Peyer's patch (tissue), 4 donors: ENCODE measurements at regions not wholly inside any gene's neighbourhood (a gene's known extent, or its start where the extent isn't known, plus 50 kb on each side); places are given as distances from the start of the nearest gene placed in this dataset.

Source experiments
- DNase-seq, 3 donors: peaks; one replicate each; pipeline ENCODE4 v3.0.0-alpha.2; 2017 to 2019
- H3K27ac ChIP-seq, 4 donors: fragments of 200-600 bp; sonication (generic); one replicate each; pipeline ENCODE4 v1.5.1; 2016 to 2019
- H3K27me3 ChIP-seq, 2 donors: fragments of 200-600 bp; sonication (generic); one replicate each; pipeline ENCODE4 v1.5.1; 2019
- H3K36me3 ChIP-seq, 3 donors: fragments of 200-600 bp; sonication (generic); one replicate each; pipeline ENCODE4 v1.5.1; 2016 to 2019
- H3K4me1 ChIP-seq, 4 donors: fragments of 200-600 bp; sonication (generic); one replicate each; pipeline ENCODE4 v1.5.1; 2016 to 2019
- H3K4me3 ChIP-seq, 4 donors: fragments of 200-600 bp; sonication (generic); 1 replicate in 3 of 4; 2 replicates in 1 of 4; pipeline ENCODE4 v1.5.1; 2016 to 2019; ENCODE audit warnings: mild to moderate bottlenecking in 1 of 4
- H3K9me3 ChIP-seq, 4 donors: fragments of 200-600 bp; sonication (generic); one replicate each; pipeline ENCODE4 v1.5.1; 2016 to 2019; ENCODE audit warnings: mild to moderate bottlenecking in 1 of 4
- CTCF ChIP-seq, 6 experiments: fragments of 450-650 bp in 4 of 6; fragments of 200-600 bp in 2 of 6; sonication (generic) in 1 of 6; IDR thresholded peaks; one replicate each; pipeline ENCODE4 v1.5.1; 2017 to 2019; ENCODE audit warnings: antibody characterized with exemption in 6 of 6, mild to moderate bottlenecking in 3 of 6, moderate library complexity in 1 of 6
- POLR2A ChIP-seq, 2 donors: fragments of 450-650 bp; IDR thresholded peaks; one replicate each; pipeline ENCODE4 v1.5.1; 2017; ENCODE audit warnings: antibody characterized with exemption in 2 of 2, mild to moderate bottlenecking in 2 of 2, moderate library complexity in 2 of 2

DNA sequence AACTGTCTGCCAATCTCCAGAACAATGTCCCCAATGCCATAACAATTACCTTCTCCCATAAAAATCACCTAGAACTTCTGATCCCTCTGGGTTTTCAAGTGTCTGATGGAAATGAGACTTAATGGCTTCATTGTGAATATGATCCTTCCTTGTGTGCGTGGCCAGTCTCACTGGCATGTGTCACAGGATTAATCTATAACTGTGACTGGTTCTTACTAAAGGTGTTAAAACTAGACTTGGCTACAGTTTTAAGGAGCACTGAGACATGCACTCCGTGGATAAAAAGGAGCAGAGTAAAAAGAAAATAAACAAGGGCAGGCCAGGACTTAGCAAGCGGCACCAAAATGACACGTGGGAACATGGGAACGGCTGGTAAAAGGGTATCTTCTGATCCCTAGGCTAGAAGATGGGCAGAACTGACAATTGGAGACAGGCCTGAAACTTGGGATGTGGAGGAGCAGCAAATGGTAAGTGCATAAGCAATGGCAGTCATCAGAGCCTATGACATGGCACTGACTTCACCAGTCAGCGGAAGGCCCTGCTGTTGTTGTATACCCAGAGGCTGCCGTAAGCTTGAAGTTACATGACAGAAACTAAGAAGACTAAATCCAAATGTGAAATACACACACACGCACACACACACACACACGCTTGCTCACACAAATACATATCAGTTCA, 256.6 kb upstream of the NOCT start:
- no peaks in the 10 kb centered on the region for H3K36me3 ChIP-seq
- H3K4me1 ChIP-seq: no peaks in the 10 kb centered on the region

DNA sequence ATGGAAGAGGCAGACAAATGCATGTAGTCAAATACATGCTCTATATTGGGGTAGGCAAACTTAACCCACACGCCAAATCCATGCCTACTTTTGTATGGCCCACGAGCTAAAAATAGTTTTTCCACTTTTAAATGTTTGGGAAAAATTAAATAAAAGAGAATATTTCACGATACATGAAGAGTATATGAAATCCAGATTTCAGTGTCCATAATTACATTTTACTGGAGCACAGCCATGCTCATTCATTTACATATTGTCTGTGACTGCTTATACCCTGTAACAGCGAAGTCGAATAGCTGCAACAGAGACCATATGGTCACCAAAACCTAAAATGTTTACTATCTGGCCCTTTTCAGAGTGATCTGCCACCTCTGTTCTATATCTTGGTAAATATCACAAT, 257.4 kb upstream of the NOCT start:
- DNase-seq: no peak
- H3K4me1 ChIP-seq: no peaks in the 10 kb centered on the region
- H3K27me3 ChIP-seq: no peaks in the 10 kb centered on the region
- no peak overlapping the region for H3K4me3 ChIP-seq
- TF ChIP-seq CTCF (IDR thresholded peaks at IDR 0.05) (no peak), POLR2A (IDR thresholded peaks at IDR 0.05) (no peak)
- no peaks in the 10 kb centered on the region for H3K9me3 ChIP-seq
- H3K27ac ChIP-seq: no peak overlapping the region
- H3K36me3 ChIP-seq: no peaks in the 10 kb centered on the region

More for the DNA sequence above, 256.6 kb upstream of the NOCT start:
- no peak overlapping the region for H3K27ac ChIP-seq
- H3K27me3 ChIP-seq: no peaks in the 10 kb centered on the region
- DNase-seq: no peak
- no peak overlapping the region for H3K4me3 ChIP-seq
- no peaks in the 10 kb centered on the region for H3K9me3 ChIP-seq
- TF ChIP-seq POLR2A (IDR thresholded peaks at IDR 0.05) (no peak), CTCF (IDR thresholded peaks at IDR 0.05) (no peak)

DNA sequence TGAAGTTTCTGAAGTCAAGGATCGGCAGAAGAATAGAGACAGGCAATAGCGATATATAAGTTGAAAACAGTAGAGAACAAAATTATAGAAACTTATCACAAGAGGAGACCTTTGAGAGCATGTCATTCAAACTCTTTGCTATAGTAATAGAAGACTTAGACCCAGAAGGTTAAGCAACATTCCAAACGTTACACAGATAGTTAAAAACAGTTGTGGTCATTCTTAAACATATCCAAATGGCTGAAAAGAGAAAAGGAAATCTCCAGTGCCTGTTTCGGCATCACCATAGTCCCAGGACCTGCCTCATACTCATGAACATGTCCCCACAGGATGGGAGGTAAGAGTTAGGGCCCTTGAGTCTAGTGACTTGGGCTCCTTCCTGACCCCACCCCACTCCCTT, 258.1 kb upstream of the NOCT start:
- no peaks in the 10 kb centered on the region for H3K27me3 ChIP-seq
- H3K9me3 ChIP-seq: no peaks in the 10 kb centered on the region
- no peak overlapping the region for H3K27ac ChIP-seq
- no peak for TF ChIP-seq POLR2A (IDR thresholded peaks at IDR 0.05)
- no peak for TF ChIP-seq CTCF (IDR thresholded peaks at IDR 0.05)
- H3K4me3 ChIP-seq: no peak overlapping the region
- H3K36me3 ChIP-seq: no peaks in the 10 kb centered on the region
- no peaks in the 10 kb centered on the region for H3K4me1 ChIP-seq
- no peak for DNase-seq

DNA sequence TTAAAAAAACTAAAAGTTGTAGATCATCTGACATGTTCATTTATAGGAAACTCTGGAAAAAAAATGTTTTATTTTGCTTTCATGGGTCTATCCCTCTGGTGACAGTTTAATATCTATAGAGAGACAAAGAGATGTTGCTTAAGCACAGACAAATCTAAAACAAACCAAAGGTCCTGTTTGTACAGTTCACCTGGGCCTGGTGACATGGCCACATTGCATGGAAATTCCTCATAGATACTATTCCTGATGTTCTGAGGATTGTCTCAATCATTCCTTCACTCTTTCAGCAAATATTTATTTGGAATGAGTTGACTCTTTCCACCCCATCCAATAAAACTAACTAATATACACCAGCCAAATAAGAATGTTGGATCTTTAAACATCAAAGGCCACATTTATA, 259.1 kb upstream of the NOCT start:
- DNase-seq: no peak
- Histone ChIP-seq H3K9me3 (no peaks in the 10 kb centered on the region), H3K27me3 (no peaks in the 10 kb centered on the region), H3K36me3 (no peaks in the 10 kb centered on the region), H3K27ac (no peak overlapping the region), H3K4me3 (no peak overlapping the region), H3K4me1 (no peaks in the 10 kb centered on the region)
- no peak for TF ChIP-seq CTCF (IDR thresholded peaks at IDR 0.05)
- TF ChIP-seq POLR2A (IDR thresholded peaks at IDR 0.05): no peak

DNA sequence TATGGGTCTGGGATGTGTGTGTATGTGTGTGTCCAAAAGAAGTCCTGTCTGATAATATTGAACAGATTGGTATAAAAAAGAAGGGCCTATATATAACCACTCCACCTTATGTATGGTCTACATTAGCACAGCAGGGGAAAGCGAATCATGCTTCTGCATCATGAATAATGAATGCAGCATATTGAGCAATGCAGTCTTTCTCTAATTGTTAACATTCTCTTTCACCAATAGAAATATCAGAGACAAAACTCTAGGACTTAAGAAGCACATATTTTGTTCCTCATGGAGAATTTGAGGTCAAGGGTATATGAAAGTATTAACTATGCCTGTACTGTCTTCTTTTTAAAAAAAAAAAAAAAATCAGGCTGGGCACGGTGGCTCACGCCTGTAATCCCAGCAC, 264.3 kb upstream of the NOCT start:
- Histone ChIP-seq H3K36me3 (no peaks in the 10 kb centered on the region), H3K27me3 (no peaks in the 10 kb centered on the region), H3K4me3 (no peak overlapping the region), H3K27ac (no peak overlapping the region), H3K9me3 (no peaks in the 10 kb centered on the region), H3K4me1 (no peaks in the 10 kb centered on the region)
- DNase-seq: no peak
- TF ChIP-seq CTCF (IDR thresholded peaks at IDR 0.05): no peak
- no peak for TF ChIP-seq POLR2A (IDR thresholded peaks at IDR 0.05)

DNA sequence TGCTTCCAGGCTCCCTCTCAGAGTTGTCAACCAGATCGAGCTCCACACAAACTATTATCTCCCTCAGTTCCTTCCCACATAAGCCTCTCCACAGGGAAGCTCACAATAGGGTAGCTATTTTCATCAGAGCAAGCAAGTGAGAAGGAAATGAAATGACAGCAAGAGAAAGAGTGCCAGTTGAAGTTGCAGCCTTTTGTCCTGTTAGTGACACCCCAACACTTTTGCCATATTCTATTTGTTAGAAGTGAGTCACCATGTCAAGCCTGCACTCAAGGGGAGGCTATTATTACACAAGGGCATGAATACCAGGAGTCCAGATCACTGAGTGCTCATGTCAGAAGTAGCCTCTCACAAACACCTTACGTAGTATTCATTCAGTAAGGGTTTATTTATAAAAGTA, 266.3 kb upstream of the NOCT start:
- TF ChIP-seq POLR2A (IDR thresholded peaks at IDR 0.05): no peak
- TF ChIP-seq CTCF (IDR thresholded peaks at IDR 0.05): no peak
- no peak overlapping the region for H3K27ac ChIP-seq
- no peaks in the 10 kb centered on the region for H3K9me3 ChIP-seq
- H3K4me3 ChIP-seq: no peak overlapping the region
- H3K36me3 ChIP-seq: no peaks in the 10 kb centered on the region
- no peaks in the 10 kb centered on the region for H3K4me1 ChIP-seq
- no peak for DNase-seq
- no peaks in the 10 kb centered on the region for H3K27me3 ChIP-seq
